Tibial nerve (tissue), 4 donors: ENCODE measurements at regions not wholly inside any gene's neighbourhood (a gene's known extent, or its start where the extent isn't known, plus 50 kb on each side); places are given as distances from the start of the nearest gene placed in this dataset.

Experiments
- DNase-seq, 2 donors: peaks; one replicate each; pipeline ENCODE4 v3.0.0-alpha.2; 2019; ENCODE audit warnings: low spot score in 2 of 2
- H3K27ac ChIP-seq, 4 donors: fragments of 200-600 bp; sonication (generic) in 3 of 4; one replicate each; pipeline ENCODE4 v1.5.1; 2017 to 2019; ENCODE audit warnings: mild to moderate bottlenecking in 1 of 4
- H3K27me3 ChIP-seq, 2 donors: fragments of 200-600 bp; sonication (generic) in 1 of 2; one replicate each; pipeline versions ENCODE4 v1.5.1 to v1.6.0; 2017 to 2019
- H3K36me3 ChIP-seq, 3 donors: fragments of 200-600 bp; sonication (generic); one replicate each; pipeline ENCODE4 v1.5.1; 2018 to 2019
- H3K4me1 ChIP-seq, 4 donors: fragments of 200-600 bp; sonication (generic) in 3 of 4; one replicate each; pipeline ENCODE4 v1.5.1; 2017 to 2019
- H3K4me3 ChIP-seq, 4 donors: fragments of 200-600 bp; sonication (generic) in 3 of 4; one replicate each; pipeline ENCODE4 v1.5.1; 2017 to 2019; ENCODE audit warnings: mild to moderate bottlenecking in 1 of 4, moderate library complexity in 1 of 4
- H3K9me3 ChIP-seq, 4 donors: fragments of 200-600 bp; sonication (generic) in 3 of 4; one replicate each; pipeline ENCODE4 v1.5.1; 2017 to 2019
- EP300 ChIP-seq, 2 donors: sonication (generic); formaldehyde crosslinking; IDR thresholded peaks; one replicate each; pipeline ENCODE4 v1.6.1; 2017; ENCODE audit warnings: antibody characterized with exemption in 2 of 2, mild to moderate bottlenecking in 1 of 2
- POLR2A ChIP-seq, 2 donors: fragments of 450-650 bp; IDR thresholded peaks; one replicate each; pipeline ENCODE4 v1.6.1; 2017; ENCODE audit warnings: antibody characterized with exemption in 2 of 2, mild to moderate bottlenecking in 2 of 2, moderate library complexity in 2 of 2
- WGBS, 2 donors: methylation state at CpG; one replicate each; pipeline ENCODE4 v1.1.5; 2018; 5-methylcytosine and 5-hydroxymethylcytosine counted together
- TF ChIP-seq, protein P1 (sequence below), 5 experiments: fragments of 200-600 bp in 3 of 5; fragments of 450-650 bp in 2 of 5; sonication (generic) in 3 of 5; IDR thresholded peaks; one replicate each; pipeline ENCODE4 v1.5.1; 2016 to 2019; ENCODE audit warnings: antibody characterized with exemption in 5 of 5, mild to moderate bottlenecking in 3 of 5, moderate library complexity in 2 of 5

GRCh38 chrX:68913249-68913547 lies 84.4 kb downstream of the EFNB1 start:
- DNase-seq = no peak
- Histone ChIP-seq H3K27ac (peak overlapping the region in 2 of 4 donors; percentile 24 to 82), H3K27me3 (peaks cover 0 to 27% of the 10 kb centered on the region in 2 donors), H3K36me3 (no peaks in the 10 kb centered on the region), H3K4me1 (peaks cover 0 to 13% (median 2%) of the 10 kb centered on the region in 4 donors), H3K9me3 (no peaks in the 10 kb centered on the region), H3K4me3 (no peak overlapping the region)
- TF ChIP-seq, protein P1, sequence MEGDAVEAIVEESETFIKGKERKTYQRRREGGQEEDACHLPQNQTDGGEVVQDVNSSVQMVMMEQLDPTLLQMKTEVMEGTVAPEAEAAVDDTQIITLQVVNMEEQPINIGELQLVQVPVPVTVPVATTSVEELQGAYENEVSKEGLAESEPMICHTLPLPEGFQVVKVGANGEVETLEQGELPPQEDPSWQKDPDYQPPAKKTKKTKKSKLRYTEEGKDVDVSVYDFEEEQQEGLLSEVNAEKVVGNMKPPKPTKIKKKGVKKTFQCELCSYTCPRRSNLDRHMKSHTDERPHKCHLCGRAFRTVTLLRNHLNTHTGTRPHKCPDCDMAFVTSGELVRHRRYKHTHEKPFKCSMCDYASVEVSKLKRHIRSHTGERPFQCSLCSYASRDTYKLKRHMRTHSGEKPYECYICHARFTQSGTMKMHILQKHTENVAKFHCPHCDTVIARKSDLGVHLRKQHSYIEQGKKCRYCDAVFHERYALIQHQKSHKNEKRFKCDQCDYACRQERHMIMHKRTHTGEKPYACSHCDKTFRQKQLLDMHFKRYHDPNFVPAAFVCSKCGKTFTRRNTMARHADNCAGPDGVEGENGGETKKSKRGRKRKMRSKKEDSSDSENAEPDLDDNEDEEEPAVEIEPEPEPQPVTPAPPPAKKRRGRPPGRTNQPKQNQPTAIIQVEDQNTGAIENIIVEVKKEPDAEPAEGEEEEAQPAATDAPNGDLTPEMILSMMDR (IDR thresholded peaks at IDR 0.05) = no peak
- TF ChIP-seq EP300 (IDR thresholded peaks at IDR 0.05) (no peak), POLR2A (IDR thresholded peaks at IDR 0.05) (no peak)
- 75 to 83% methylated on average over 5 to 7 of the region's 7 CpGs for WGBS, 2 donors

DNA sequence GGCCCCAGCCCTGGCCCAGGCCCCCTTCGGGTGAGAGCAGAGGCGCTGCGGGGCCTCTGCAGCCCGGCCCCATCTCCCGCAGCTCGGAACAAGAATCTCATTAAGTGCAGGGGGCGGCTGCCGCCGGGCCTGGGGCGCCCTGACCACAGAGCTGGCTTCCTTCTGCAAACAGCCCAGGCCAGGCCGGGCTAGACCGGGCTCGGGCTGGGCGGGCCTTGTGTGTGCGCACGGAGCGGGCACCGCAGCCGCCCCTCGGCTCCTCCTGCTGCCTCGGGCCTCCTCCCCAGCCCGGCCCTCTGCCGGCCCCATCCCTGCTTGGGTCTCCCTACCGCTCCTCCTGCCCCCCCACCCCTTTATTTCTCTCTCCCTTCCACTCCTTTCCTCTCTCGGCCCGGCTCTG lies 83.3 kb downstream of the EFNB1 start:
- Histone ChIP-seq H3K27me3 (peaks cover 0 to 30% of the 10 kb centered on the region in 2 donors), H3K27ac (peak overlapping the region; percentile 45 to 84 (median 66)), H3K4me1 (peaks cover 0 to 13% (median 2%) of the 10 kb centered on the region in 4 donors), H3K9me3 (no peaks in the 10 kb centered on the region), H3K4me3 (peak overlapping the region in 2 of 4 donors; percentile 3 to 21), H3K36me3 (no peaks in the 10 kb centered on the region)
- TF ChIP-seq EP300 (IDR thresholded peaks at IDR 0.05) (no peak), POLR2A (IDR thresholded peaks at IDR 0.05) (no peak)
- TF ChIP-seq, protein P1 (IDR thresholded peaks at IDR 0.05) = no peak
- DNase-seq = no peak
- 3 to 46% methylated on average over 13 to 26 of the region's 26 CpGs for WGBS, 2 donors

DNA sequence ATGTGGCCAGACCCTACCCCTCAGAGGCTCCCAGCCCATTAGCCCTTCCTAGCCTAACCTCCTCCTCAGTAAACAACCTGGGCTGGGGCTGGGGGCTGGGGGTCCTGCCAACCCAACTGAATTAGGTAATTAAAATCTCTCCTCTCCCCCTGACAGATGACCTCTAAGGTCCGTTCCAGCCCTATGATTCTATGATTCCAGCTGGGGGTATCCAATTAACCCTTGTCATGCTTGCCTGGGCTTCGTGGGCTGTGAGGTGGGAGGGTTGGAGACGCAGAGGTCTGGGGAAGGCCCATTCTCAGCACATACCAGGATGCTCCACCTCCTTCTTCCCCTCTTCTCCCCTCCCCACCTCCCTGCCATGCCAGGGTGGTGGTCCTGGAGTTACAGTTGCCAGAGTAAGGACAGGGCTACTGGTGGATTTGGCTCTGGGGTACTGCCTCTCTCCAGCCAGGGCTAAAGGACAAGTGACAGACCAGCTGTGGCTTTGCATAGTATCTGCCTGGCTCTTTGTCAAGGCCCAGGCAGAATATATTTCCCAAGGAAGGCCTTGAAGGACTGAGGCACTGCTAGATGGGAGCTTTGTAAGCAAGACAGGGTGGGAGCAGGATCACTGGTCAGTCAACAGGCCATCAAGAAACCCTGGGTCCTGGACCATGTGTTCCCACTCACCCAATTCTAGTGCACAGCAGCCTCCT lies 82.1 kb downstream of the EFNB1 start:
- WGBS, 2 donors = 59% methylated on average over 3 of the region's 3 CpGs; no CpG with 5 or more reads in 1 of the 2 donors
- TF ChIP-seq, protein P1 (IDR thresholded peaks at IDR 0.05) = no peak
- TF ChIP-seq POLR2A (IDR thresholded peaks at IDR 0.05) (no peak), EP300 (IDR thresholded peaks at IDR 0.05) (no peak)

DNA sequence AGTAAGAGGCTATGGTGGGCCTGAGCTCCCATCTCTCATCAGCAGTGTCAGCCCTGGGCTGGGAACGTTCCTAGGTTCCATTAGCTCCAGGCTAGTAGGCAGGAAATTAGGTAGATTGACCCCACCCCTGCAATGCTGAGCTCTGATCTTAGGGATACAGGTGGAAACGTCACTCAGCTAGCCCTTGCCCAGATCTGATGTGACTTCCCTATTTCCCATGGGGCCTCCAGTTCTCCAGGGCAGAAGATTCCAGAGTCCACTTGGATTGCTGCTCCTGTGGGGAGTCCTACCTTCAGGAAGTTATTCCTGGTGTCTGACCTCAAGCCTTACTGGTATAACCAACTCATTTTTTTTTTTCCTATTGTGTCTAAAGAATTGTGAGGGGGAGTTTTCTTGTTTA lies 81.1 kb downstream of the EFNB1 start:
- no peaks in the 10 kb centered on the region for H3K9me3 ChIP-seq
- no peaks in the 10 kb centered on the region for H3K36me3 ChIP-seq
- no peak overlapping the region for H3K27ac ChIP-seq
- TF ChIP-seq EP300 (IDR thresholded peaks at IDR 0.05) (no peak), POLR2A (IDR thresholded peaks at IDR 0.05) (no peak)
- TF ChIP-seq, protein P1 (IDR thresholded peaks at IDR 0.05) = no peak
- no peak overlapping the region for H3K4me3 ChIP-seq
- no peak for DNase-seq
- WGBS, 2 donors = 56 to 83% methylated on average over 1 to 2 of the region's 2 CpGs
- H3K27me3 ChIP-seq = peaks cover 0 to 21% of the 10 kb centered on the region in 2 donors
- H3K4me1 ChIP-seq = peaks cover 0 to 13% (median 2%) of the 10 kb centered on the region in 4 donors

More for the DNA sequence above, 82.1 kb downstream of the EFNB1 start:
- H3K27ac ChIP-seq = no peak overlapping the region
- no peak overlapping the region for H3K4me3 ChIP-seq
- H3K36me3 ChIP-seq = no peaks in the 10 kb centered on the region
- H3K9me3 ChIP-seq = no peaks in the 10 kb centered on the region
- peaks cover 0 to 25% of the 10 kb centered on the region in 2 donors for H3K27me3 ChIP-seq
- peaks cover 0 to 13% (median 2%) of the 10 kb centered on the region in 4 donors for H3K4me1 ChIP-seq
- DNase-seq = no peak

GRCh38 chrX:68908071-68908470 lies 79.2 kb downstream of the EFNB1 start:
- Histone ChIP-seq H3K36me3 (no peaks in the 10 kb centered on the region), H3K9me3 (no peaks in the 10 kb centered on the region), H3K27ac (no peak overlapping the region), H3K27me3 (peaks cover 0 to 21% of the 10 kb centered on the region in 2 donors), H3K4me1 (peaks cover 0 to 13% (median 2%) of the 10 kb centered on the region in 4 donors), H3K4me3 (no peak overlapping the region)
- no peak for DNase-seq
- 50 to 67% methylated on average over 1 to 5 of the region's 5 CpGs for WGBS, 2 donors
- TF ChIP-seq, protein P1 (IDR thresholded peaks at IDR 0.05) = no peak
- TF ChIP-seq POLR2A (IDR thresholded peaks at IDR 0.05) = no peak
- TF ChIP-seq EP300 (IDR thresholded peaks at IDR 0.05) = no peak
